B cell (primary cell): ENCODE measurements at regions not wholly inside any gene's neighbourhood (a gene's known extent, or its start where the extent isn't known, plus 50 kb on each side); places are given as distances from the start of the nearest gene placed in this dataset.

Experiments
- EZH2 ChIP-seq: IDR thresholded peaks from 2 replicates; pipeline ENCODE4 v1.6.1; 2012; ENCODE audit warnings: borderline replicate concordance, low read depth, mild to moderate bottlenecking, moderate library complexity, low read length; ENCODE audit not compliant: insufficient read depth, poor library complexity, severe bottlenecking
- TF ChIP-seq, protein P1 (sequence below): fragments of 200-600 bp; IDR thresholded peaks from one replicate; pipeline ENCODE4 v1.8.0; 2022; ENCODE audit warnings: antibody characterized with exemption, mild to moderate bottlenecking

DNA sequence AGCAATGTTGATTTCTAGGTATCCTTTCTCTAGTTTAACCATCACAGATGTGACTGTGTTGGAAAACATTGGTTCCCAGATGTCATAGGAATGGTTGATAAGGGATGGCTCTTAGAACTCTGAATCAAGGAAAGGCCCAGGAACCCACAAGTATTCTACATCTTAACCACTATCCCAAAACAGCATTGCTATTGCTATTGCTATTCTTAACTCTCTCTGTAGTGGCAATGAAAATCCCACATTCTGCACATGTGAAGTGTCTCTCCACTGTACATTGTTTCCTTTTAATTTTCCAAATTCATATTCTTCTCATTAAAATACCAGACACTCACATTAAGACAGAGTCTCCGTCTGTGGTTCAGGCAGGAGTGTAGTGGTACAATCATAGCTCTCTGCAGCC is 420.4 kb upstream of the RUNX1 start:
- TF ChIP-seq, protein P1, sequence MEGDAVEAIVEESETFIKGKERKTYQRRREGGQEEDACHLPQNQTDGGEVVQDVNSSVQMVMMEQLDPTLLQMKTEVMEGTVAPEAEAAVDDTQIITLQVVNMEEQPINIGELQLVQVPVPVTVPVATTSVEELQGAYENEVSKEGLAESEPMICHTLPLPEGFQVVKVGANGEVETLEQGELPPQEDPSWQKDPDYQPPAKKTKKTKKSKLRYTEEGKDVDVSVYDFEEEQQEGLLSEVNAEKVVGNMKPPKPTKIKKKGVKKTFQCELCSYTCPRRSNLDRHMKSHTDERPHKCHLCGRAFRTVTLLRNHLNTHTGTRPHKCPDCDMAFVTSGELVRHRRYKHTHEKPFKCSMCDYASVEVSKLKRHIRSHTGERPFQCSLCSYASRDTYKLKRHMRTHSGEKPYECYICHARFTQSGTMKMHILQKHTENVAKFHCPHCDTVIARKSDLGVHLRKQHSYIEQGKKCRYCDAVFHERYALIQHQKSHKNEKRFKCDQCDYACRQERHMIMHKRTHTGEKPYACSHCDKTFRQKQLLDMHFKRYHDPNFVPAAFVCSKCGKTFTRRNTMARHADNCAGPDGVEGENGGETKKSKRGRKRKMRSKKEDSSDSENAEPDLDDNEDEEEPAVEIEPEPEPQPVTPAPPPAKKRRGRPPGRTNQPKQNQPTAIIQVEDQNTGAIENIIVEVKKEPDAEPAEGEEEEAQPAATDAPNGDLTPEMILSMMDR: no peak
- TF ChIP-seq EZH2: no peak
